ENCODE measurements at regions not wholly inside any gene's neighbourhood (a gene's known extent, or its start where the extent isn't known, plus 50 kb on each side); places are given as distances from the start of the nearest gene placed in this dataset.

DNA sequence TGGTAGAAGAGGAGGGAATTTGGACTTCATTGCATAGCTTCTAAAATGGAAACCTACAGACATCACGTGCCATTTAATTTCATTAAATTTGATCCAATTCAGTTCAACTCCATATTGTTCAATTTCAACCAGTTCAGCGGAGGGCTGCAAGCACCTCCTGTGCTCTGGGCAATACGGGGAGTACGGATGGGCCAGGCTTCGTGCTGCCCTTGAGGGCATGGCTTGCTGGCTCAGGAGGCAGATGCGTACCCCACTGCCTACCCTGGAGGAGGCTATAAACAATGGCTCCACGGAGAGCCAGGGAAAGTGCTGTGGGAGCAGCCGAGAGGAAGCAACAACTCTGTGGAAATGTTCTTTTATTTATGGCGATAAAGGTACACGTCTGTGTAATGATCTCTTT is 261.8 kb downstream of the DCDC2C start:
- no peaks in the 10 kb centered on the region for H3K9me3 Mint-ChIP-seq (ENCODE audit: unreplicated experiment)
- CTCF ChIA-PET = no interaction called here
- no TSS peak for BruUV-seq (replicated peaks)
- no peaks in the 10 kb centered on the region for H3K4me1 ChIP-seq
- TF ChIP-seq, protein P1, sequence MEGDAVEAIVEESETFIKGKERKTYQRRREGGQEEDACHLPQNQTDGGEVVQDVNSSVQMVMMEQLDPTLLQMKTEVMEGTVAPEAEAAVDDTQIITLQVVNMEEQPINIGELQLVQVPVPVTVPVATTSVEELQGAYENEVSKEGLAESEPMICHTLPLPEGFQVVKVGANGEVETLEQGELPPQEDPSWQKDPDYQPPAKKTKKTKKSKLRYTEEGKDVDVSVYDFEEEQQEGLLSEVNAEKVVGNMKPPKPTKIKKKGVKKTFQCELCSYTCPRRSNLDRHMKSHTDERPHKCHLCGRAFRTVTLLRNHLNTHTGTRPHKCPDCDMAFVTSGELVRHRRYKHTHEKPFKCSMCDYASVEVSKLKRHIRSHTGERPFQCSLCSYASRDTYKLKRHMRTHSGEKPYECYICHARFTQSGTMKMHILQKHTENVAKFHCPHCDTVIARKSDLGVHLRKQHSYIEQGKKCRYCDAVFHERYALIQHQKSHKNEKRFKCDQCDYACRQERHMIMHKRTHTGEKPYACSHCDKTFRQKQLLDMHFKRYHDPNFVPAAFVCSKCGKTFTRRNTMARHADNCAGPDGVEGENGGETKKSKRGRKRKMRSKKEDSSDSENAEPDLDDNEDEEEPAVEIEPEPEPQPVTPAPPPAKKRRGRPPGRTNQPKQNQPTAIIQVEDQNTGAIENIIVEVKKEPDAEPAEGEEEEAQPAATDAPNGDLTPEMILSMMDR (IDR thresholded peaks at IDR 0.05; ENCODE audit: insufficient read depth in 1 of 2, low read depth in 1 of 2, low read length in 1 of 2, severe bottlenecking in 1 of 2, unreplicated experiment in 1 of 2) = no peak
- intact Hi-C loops (cut with micrococcal nuclease; ENCODE audit: unreplicated experiment) = no loop called here
- H3K27me3 Mint-ChIP-seq (ENCODE audit: insufficient read depth, unreplicated experiment) = peaks cover 8% of the 10 kb centered on the region
- H3K4me3 ChIP-seq (ENCODE audit: low read depth, low read length) = no peak overlapping the region
- H3K4me1 Mint-ChIP-seq (ENCODE audit: low read depth, unreplicated experiment) = no peaks in the 10 kb centered on the region
- no peaks in the 10 kb centered on the region for H3K27me3 ChIP-seq (replicated peaks; ENCODE audit: control insufficient read depth, insufficient read depth, low read length)
- no peak overlapping the region for H3K27ac Mint-ChIP-seq (ENCODE audit: unreplicated experiment)
- POLR2A ChIA-PET = no interaction called here
- H3K36me3 ChIP-seq (ENCODE audit: control insufficient read depth, insufficient read depth, low read length) = no peaks in the 10 kb centered on the region
- DNase-seq = no peak
- no peaks in the 10 kb centered on the region for H3K36me3 Mint-ChIP-seq (ENCODE audit: insufficient read depth, unreplicated experiment)
- H3K4me3 Mint-ChIP-seq (ENCODE audit: unreplicated experiment) = no peak overlapping the region
- no peaks in the 10 kb centered on the region for H3K9me3 ChIP-seq

DNA sequence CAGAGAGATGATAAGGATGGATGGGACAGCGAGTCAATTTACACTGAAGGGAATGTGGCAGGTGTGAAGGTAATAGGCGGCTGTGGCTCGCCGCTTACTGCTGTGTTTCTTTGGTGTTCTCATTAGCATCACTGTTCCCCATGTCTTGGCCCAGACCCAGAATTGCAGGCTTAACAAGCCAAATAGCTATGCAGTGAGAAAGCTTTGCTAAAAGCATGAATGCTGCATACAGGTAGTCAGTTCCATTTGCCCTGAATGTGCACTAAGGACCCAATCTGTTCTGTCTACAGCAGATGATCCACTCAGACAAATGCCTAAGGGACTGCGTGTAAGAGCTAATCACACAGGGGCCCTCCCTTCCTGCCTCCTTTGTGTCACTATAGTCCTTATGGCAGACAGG is 262.6 kb downstream of the DCDC2C start:
- no TSS peak for BruUV-seq (replicated peaks)
- CTCF ChIA-PET = no interaction called here
- Histone ChIP-seq H3K4me3 (ENCODE audit: low read depth, low read length) (no peak overlapping the region), H3K9me3 (no peaks in the 10 kb centered on the region), H3K4me1 (no peaks in the 10 kb centered on the region), H3K36me3 (ENCODE audit: control insufficient read depth, insufficient read depth, low read length) (no peaks in the 10 kb centered on the region), H3K27me3 (replicated peaks; ENCODE audit: control insufficient read depth, insufficient read depth, low read length) (no peaks in the 10 kb centered on the region)
- no peaks in the 10 kb centered on the region for H3K36me3 Mint-ChIP-seq (ENCODE audit: insufficient read depth, unreplicated experiment)
- H3K27ac Mint-ChIP-seq (ENCODE audit: unreplicated experiment) = no peak overlapping the region
- H3K4me1 Mint-ChIP-seq (ENCODE audit: low read depth, unreplicated experiment) = no peaks in the 10 kb centered on the region
- peaks cover 8% of the 10 kb centered on the region for H3K27me3 Mint-ChIP-seq (ENCODE audit: insufficient read depth, unreplicated experiment)
- no peaks in the 10 kb centered on the region for H3K9me3 Mint-ChIP-seq (ENCODE audit: unreplicated experiment)
- no peak overlapping the region for H3K4me3 Mint-ChIP-seq (ENCODE audit: unreplicated experiment)
- POLR2A ChIA-PET = no interaction called here
- no peak for DNase-seq
- TF ChIP-seq, protein P1 (IDR thresholded peaks at IDR 0.05; ENCODE audit: insufficient read depth in 1 of 2, low read depth in 1 of 2, low read length in 1 of 2, severe bottlenecking in 1 of 2, unreplicated experiment in 1 of 2) = no peak
- intact Hi-C loops (cut with micrococcal nuclease; ENCODE audit: unreplicated experiment) = no loop called here

DNA sequence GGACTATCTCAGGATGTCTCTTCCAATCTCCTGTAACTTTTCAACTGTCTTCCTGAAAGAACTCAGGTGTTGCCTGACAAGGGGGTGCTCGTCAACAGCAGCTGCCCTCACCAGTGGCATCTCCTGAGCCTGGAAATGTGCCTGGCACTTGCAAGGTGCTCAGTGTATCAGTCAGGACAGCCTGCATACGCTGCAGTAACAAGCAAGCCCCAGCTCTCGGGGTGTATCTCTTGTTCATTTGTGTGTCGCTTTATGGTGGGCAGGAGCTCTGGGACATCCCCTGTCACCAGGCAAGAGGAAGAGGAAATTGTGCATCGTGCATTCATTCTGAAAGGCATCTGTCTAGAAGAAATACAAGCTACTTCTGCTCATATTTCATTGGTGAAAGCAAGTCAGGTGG is 263.1 kb downstream of the DCDC2C start:
- H3K36me3 ChIP-seq (ENCODE audit: control insufficient read depth, insufficient read depth, low read length) = no peaks in the 10 kb centered on the region
- no TSS peak for BruUV-seq (replicated peaks)
- no peaks in the 10 kb centered on the region for H3K27me3 ChIP-seq (replicated peaks; ENCODE audit: control insufficient read depth, insufficient read depth, low read length)
- H3K4me1 ChIP-seq = no peaks in the 10 kb centered on the region
- no peak for DNase-seq
- H3K9me3 ChIP-seq = no peaks in the 10 kb centered on the region
- Mint-ChIP-seq H3K4me1 (ENCODE audit: low read depth, unreplicated experiment) (no peaks in the 10 kb centered on the region), H3K4me3 (ENCODE audit: unreplicated experiment) (no peak overlapping the region), H3K9me3 (ENCODE audit: unreplicated experiment) (no peaks in the 10 kb centered on the region), H3K36me3 (ENCODE audit: insufficient read depth, unreplicated experiment) (no peaks in the 10 kb centered on the region), H3K27me3 (ENCODE audit: insufficient read depth, unreplicated experiment) (peaks cover 7% of the 10 kb centered on the region), H3K27ac (ENCODE audit: unreplicated experiment) (no peak overlapping the region)
- ChIA-PET POLR2A (no interaction called here), CTCF (no interaction called here)
- TF ChIP-seq, protein P1 (IDR thresholded peaks at IDR 0.05; ENCODE audit: insufficient read depth in 1 of 2, low read depth in 1 of 2, low read length in 1 of 2, severe bottlenecking in 1 of 2, unreplicated experiment in 1 of 2) = no peak
- H3K4me3 ChIP-seq (ENCODE audit: low read depth, low read length) = no peak overlapping the region
- intact Hi-C loops (cut with micrococcal nuclease; ENCODE audit: unreplicated experiment) = no loop called here

Data from Caco-2 (cell line).